HG03571 (cell line): ENCODE measurements at regions not wholly inside any gene's neighbourhood (a gene's known extent, or its start where the extent isn't known, plus 50 kb on each side); places are given as distances from the start of the nearest gene placed in this dataset.
"Not testable (repeated sequence)": the region's sequence is repeated elsewhere in the genome, so short reads cannot be mapped to it uniquely, and the experiment has no call there.

Experiments
- ATAC-seq: cut with Tn5 transposase; IDR thresholded peaks from one replicate; pipeline ENCODE4 v1.9.1; 2021; ENCODE audit not compliant: unreplicated experiment

- not testable (repeated sequence) for ATAC-seq
Observed at GRCh38 chr14:105747503-105748203, 221.3 kb downstream of the TMEM121 start.

- no peak for ATAC-seq
Observed at GRCh38 chr14:105748204-105748578, 221.8 kb downstream of the TMEM121 start.

- not testable (repeated sequence) for ATAC-seq
Observed at GRCh38 chr14:105748710-105749109, 222.3 kb downstream of the TMEM121 start.

- not testable (repeated sequence) for ATAC-seq
Observed at GRCh38 chr14:105749870-105750541, 223.6 kb downstream of the TMEM121 start.

GRCh38 chr14:105751291-105751751 is 224.9 kb downstream of the TMEM121 start:
- ATAC-seq: not testable (repeated sequence)

GRCh38 chr14:105752420-105752819 is 226.0 kb downstream of the TMEM121 start:
- not testable (repeated sequence) for ATAC-seq

DNA sequence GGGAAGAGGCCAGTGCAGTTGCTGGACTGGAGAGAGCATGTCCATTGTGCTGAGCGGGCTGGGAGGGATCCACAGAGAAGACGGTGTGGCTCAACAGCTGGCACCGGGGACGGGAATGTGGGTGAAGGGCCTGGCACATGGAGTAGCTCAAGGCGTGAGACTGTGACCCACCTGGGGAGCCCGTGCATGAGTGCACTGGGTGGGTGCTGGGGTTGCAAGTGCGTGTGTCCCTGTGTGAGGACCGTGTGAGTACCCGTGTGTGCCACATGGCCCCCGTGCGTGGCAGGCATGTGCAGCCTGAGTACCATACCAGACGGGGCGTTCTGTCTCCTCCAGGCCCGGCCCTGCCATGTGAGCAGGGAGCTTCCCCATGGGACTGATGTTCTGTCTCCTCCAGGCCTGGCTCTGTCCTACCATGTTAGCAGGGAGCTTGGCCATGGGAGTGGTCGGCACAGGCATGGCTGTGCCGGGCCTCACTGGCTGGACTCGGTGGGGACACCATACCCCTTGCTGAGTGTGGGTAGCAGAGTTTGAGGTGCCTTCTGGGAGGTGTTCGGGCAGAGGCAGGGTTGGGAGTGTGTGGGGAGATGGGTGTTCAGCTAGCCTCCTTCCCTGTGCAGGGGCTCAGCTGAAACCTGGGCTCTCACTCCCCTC is 234.4 kb downstream of the TMEM121 start:
- ATAC-seq: no peak

GRCh38 chr14:105761345-105761740 is 235.0 kb downstream of the TMEM121 start:
- not testable (repeated sequence) for ATAC-seq

GRCh38 chr14:105761842-105762241 is 235.5 kb downstream of the TMEM121 start:
- no peak for ATAC-seq

- not testable (repeated sequence) for ATAC-seq
Observed at GRCh38 chr14:105762262-105762661, 235.9 kb downstream of the TMEM121 start.

DNA sequence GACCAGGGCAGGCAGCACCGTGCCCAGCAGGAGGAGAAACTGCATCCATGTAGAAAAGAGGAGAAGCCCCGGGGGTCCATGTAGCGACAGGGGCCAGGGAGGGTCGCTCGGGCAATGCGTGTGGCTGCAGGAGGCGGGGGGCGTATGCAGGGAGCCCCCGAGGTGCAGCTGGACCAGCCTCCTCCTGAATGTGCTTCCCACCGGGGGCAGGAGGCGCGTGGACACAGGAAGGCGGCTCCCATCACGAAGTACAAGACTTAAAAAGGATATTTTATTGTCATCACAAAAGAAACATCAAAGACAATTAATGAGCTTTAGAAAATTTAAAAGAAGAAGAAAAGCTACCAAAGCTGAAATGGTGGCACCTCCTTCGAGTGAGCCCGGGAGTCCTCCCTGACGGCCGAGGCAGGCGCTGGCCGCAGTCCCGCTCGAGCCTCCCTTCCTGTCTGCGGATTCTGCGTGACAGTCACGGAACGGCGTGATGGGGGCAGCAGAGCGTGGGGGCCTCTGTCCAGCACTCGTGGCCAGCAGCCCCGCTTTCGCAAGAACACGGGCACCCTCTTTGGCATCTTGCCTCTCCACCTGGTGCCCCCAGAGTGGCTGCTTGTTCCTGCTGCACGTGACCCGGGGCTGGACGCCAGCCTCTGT is 238.0 kb downstream of the TMEM121 start:
- ATAC-seq: not testable (repeated sequence)

- ATAC-seq: not testable (repeated sequence)
Observed at GRCh38 chr14:105765072-105765825, 238.9 kb downstream of the TMEM121 start.

DNA sequence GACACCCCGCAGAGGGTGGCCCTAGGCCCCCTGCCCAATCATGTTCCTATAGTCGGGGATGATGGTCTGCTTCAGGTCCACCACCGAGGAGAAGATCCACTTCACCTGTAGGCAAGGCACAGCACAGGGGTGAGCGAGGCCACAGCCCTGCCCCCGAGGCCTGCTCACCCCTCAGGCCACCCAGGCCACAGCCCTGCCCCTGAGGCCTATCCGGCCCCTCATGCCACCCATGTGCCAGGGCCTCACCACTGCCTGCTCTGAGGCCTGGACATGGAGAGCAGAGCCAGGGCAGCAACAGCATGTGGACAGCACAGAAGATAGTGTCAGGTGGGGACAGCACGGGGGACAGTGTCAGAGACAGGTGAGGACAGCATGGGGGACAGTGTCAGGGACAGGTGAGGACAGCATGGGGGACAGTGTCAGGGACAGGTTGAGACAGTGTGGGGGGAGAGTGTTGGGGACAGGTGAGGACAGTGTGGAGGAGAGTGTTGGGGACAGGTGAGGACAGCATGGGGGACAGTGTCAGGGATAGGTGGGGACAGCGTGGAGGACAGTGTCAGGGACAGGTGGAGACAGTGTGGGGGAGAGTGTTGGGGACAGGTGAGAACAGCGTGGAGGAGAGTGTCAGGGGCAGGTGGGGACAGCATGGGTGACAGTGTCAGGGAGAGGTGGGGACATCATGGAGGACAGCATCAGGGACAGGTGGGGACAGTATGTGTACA is 239.7 kb downstream of the TMEM121 start:
- no peak for ATAC-seq

DNA sequence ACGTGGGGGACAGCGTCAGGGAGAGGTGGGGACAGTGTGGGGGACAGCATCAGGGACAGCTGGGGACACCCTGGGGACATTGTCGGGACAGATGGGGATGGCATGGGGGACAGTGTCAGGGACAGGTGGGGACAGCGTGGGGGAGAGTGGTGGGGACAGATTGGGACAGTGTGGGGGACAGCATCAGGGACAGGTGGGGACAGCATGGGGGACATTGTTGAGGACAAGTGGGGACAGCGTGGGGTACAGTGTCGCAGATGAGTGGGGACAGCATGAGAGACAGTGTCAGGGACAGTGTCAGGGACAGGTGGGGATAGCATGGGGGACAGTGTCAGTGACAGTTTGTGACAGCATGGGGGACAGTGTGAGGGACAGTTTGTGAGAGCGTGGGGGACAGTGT is 240.9 kb downstream of the TMEM121 start:
- no peak for ATAC-seq

GRCh38 chr14:105768039-105768438 is 241.7 kb downstream of the TMEM121 start:
- not testable (repeated sequence) for ATAC-seq

DNA sequence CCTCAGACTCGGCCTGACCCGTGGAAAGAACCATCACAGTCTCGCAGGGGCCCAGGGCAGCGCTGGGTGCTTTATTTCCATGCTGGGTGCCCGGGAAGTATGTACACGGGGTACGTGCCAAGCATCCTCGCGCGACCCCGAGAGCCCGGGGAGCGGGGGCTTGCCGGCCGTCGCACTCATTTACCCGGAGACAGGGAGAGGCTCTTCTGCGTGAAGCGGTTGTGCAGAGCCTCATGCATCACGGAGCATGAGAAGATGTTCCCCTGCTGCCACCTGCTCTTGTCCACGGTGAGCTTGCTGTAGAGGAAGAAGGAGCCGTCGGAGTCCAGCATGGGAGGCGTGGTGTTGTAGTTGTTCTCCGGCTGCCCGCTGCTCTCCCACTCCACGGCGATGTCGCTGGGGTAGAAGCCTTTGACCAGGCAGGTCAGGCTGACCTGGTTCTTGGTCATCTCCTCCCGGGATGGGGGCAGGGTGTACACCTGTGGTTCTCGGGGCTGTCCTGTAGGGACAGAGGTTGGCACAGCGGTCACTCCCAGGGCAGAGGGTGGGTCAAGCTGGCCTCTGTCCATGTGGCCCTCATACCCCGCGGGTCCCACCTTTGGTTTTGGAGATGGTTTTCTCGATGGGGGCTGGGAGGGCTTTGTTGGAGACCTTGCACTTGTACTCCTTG is 242.8 kb downstream of the TMEM121 start:
- ATAC-seq: not testable (repeated sequence)

- ATAC-seq: not testable (repeated sequence)
Observed at GRCh38 chr14:105770619-105771216, 244.3 kb downstream of the TMEM121 start.

DNA sequence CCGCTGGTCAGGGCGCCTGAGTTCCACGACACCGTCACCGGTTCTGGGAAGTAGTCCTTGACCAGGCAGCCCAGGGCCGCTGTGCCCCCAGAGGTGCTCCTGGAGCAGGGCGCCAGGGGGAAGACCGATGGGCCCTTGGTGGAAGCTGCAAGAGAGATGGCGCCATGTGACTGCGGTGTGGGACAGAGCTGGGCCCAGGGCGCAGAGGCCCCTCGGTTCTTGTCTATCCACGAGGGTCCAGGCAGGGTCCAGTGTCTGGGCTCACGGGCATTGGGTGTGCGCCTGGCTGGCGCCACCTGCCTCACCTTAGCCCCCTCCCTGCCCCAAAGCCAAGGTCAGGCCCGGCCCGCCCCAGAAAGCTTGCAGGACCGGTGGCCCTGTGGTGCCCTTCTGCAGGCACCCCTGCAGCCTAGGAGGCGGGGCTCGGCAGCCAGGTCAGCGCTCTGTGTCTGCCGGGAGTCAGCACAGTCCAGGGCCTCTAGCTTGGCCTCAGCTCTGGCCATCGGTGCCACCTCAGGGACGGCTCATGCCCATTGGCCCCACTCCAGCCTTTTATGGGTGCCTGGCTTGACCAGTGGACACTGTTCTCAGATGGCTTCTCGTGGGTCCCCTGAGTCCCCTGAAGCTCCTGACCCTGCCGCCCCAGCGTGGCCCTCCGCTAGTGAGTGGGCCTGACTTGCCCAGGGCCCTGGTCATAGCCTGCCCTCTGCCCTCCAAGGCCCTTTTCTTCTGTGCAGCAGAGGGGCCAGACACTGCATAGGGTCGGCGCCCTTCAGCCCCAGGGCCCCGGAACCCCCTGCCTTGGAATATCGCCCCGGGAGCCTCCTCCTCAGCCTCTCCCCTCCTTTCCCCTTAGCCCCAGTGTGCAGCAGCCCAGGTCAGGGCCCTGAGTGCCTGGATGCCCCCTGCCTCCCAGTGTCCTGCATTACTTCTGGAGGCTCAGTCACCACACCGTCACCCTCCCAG is 245.2 kb downstream of the TMEM121 start:
- not testable (repeated sequence) for ATAC-seq
